NT2/D1 (cell line): ENCODE measurements at regions not wholly inside any gene's neighbourhood (a gene's known extent, or its start where the extent isn't known, plus 50 kb on each side); places are given as distances from the start of the nearest gene placed in this dataset.

Experiments
- SUZ12 ChIP-seq: IDR thresholded peaks from 2 replicates; pipeline ENCODE4 v1.6.1; 2011; ENCODE audit not compliant: insufficient read length, insufficient read depth; ENCODE audit errors: extremely low read depth
- ZNF274 ChIP-seq: IDR thresholded peaks from 2 replicates; pipeline ENCODE4 v1.6.1; 2011; ENCODE audit warnings: mild to moderate bottlenecking, low read depth, low read length

DNA sequence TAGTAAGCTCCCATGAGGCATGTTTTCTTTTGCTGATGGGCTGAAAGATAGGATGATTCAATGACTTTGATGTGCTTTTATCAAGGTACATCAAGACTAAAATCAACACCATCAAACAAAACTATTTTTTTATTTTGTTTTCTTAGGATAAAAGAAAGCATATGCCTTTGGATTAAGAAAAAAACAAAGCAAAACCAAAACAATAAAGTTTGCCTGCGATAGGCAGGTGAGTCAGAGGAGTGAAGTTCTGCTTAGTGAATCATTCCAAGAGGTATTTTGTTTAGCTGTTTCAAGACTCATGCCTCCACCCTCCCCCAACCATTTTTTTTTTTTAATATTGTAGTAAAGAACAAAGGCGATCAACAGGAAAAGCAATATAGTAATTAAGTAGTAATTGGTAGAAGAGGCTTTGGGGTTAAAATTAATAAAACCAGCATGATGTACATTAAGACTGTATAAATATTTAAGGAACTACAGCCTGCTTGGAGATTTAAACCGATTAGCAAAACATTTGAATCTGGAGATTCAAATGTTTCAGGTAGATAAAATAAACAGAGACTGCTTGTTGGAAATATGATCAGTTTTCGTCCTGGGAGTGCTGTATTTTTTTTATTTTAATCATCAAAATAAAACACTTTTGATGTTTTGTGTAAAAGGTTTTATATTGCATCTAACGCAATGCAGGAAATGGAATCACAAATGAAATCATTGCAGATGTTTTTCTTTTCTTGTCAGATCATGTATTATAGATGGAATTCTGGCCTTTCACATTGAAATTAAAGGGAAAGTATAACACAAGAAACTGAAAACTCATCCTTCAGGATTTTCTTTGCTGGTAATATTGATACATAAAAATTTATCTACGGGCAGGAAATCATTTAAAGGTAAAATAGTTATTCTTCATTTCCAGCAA is 482.3 kb upstream of the MANEA start:
- TF ChIP-seq SUZ12 (no peak), ZNF274 (no peak)
